K562 (cell line): ENCODE measurements at regions not wholly inside any gene's neighbourhood (a gene's known extent, or its start where the extent isn't known, plus 50 kb on each side); places are given as distances from the start of the nearest gene placed in this dataset.

ENCODE experiments used
- CHD4 ChIP-seq: fragments of 200-600 bp; sonication (generic); IDR thresholded peaks from 3 replicates; pipeline ENCODE4 v1.6.1; 2012; ENCODE audit warnings: low read depth, mild to moderate bottlenecking, mixed read lengths, low read length, inconsistent platforms; ENCODE audit not compliant: insufficient read depth, insufficient replicate concordance, poor library complexity, severe bottlenecking
- DACH1 ChIP-seq: fragments of 450-650 bp; IDR thresholded peaks from 2 replicates; pipeline ENCODE4 v1.6.1; 2018; ENCODE audit not compliant: partially characterized antibody
- HIVEP1 ChIP-seq: fragments of 250-450 bp; sonication (Bioruptor Pico); IDR thresholded peaks from 2 replicates; pipeline ENCODE4 v1.4.0; 2020; ENCODE audit warnings: mild to moderate bottlenecking
- NCOA4 ChIP-seq: fragments of 450-650 bp; IDR thresholded peaks from 2 replicates; pipeline ENCODE4 v1.6.1; 2018; ENCODE audit warnings: mild to moderate bottlenecking; ENCODE audit not compliant: partially characterized antibody
- NFE2 ChIP-seq: IDR thresholded peaks from 2 replicates; pipeline ENCODE4 v1.6.1; 2014; ENCODE audit warnings: antibody characterized with exemption, low read depth
- TEAD1 ChIP-seq, 2 experiments: fragments of 450-650 bp in 1 of 2; sonication (generic) in 1 of 2; formaldehyde crosslinking; IDR thresholded peaks; 2 replicates each; pipeline versions ENCODE4 v1.4.0 to v1.8.0; 2020 to 2022; ENCODE audit warnings: mild to moderate bottlenecking in 2 of 2, missing genetic modification reagents in 1 of 2
- ZEB2 ChIP-seq: fragments of 450-650 bp; IDR thresholded peaks from 2 replicates; pipeline ENCODE4 v1.6.1; 2016
- ZNF444 ChIP-seq: fragments of 250-450 bp; sonication (Bioruptor Pico); IDR thresholded peaks from 2 replicates; pipeline ENCODE4 v1.4.0; 2020; ENCODE audit warnings: mild to moderate bottlenecking, moderate library complexity
- TF ChIP-seq, protein P1 (sequence below): sonication (generic); formaldehyde crosslinking; IDR thresholded peaks from 2 replicates; pipeline ENCODE4 v1.5.0; 2020; ENCODE audit warnings: missing genetic modification reagents
- TF ChIP-seq, protein P2 (sequence below), 2 experiments: fragments of 450-650 bp; formaldehyde crosslinking in 1 of 2; IDR thresholded peaks; 2 replicates each; pipeline versions ENCODE4 v1.4.0 to v1.6.1; 2014 to 2020; ENCODE audit warnings: mild to moderate bottlenecking in 2 of 2, borderline replicate concordance in 1 of 2, low read depth in 1 of 2
- TF ChIP-seq, protein P3 (sequence below), 3 experiments: fragments of 200-800 bp in 1 of 3; sonication (Bioruptor generic) in 1 of 3; sonication (generic) in 1 of 3; formaldehyde crosslinking in 1 of 3; IDR thresholded peaks; 2 replicates each; pipeline versions ENCODE4 v1.6.1 to v1.8.0; 2016 to 2022; ENCODE audit warnings: mild to moderate bottlenecking in 2 of 3, missing compliant biosample characterization in 2 of 3, missing genetic modification characterization in 2 of 3, missing genetic modification reagents in 1 of 3
- TF ChIP-seq, protein P4 (sequence below): fragments of 250-450 bp; sonication (Bioruptor Pico); IDR thresholded peaks from 2 replicates; pipeline ENCODE4 v1.8.0; 2022; ENCODE audit warnings: moderate library complexity, mild to moderate bottlenecking, inconsistent platforms
- TF ChIP-seq, protein P5 (sequence below): fragments of 450-650 bp; formaldehyde crosslinking; IDR thresholded peaks from 2 replicates; pipeline ENCODE4 v1.4.0; 2022; ENCODE audit warnings: missing genetic modification characterization
- TF ChIP-seq, protein P6 (sequence below), 2 experiments: fragments of 250-450 bp in 1 of 2; fragments of 450-650 bp in 1 of 2; sonication (Bioruptor Pico) in 1 of 2; IDR thresholded peaks; 2 replicates each; pipeline versions ENCODE4 v1.6.1 to v1.8.0; 2016 to 2021; ENCODE audit warnings: mild to moderate bottlenecking in 2 of 2, moderate library complexity in 2 of 2, missing compliant biosample characterization in 1 of 2, missing genetic modification characterization in 1 of 2

DNA sequence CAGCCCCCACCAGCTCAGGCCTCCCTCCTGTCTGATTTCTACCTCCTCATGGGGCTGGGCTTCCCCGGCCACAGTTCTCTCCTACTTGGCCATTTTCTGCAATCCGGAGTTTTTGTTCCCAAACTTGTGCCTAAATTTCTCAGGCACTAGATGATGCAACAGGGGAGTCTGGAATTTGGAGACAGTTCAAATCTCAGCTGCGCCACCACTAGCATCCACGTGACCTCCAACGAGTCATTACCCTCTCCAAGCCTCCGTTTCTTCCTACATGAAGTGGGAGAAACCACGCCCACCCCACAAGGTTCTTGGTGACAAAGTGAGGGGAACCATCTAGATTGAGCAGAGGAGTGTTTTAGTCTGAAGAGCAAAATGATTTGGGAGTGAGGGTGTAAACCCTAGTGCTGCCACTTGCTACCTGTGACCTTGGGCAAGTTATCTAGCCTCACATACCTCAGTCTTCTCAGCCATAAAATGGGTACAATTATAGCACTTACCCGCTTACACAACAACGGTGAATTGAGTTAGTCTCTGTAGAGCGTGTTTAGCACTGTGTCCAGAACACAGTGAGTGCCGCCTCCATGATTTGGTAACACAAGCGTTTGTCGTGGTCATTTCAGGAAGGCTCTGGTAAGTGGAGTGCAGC lies 61.4 kb upstream of the ASAP2 start (continued):
- TF ChIP-seq, protein P1, sequence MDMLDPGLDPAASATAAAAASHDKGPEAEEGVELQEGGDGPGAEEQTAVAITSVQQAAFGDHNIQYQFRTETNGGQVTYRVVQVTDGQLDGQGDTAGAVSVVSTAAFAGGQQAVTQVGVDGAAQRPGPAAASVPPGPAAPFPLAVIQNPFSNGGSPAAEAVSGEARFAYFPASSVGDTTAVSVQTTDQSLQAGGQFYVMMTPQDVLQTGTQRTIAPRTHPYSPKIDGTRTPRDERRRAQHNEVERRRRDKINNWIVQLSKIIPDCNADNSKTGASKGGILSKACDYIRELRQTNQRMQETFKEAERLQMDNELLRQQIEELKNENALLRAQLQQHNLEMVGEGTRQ (CRISPR knock-in tag): peak; percentile 40; the same call in 1 of the 2 replicates
- TF ChIP-seq NFE2 (no peak), TEAD1 (CRISPR knock-in tag; IDR thresholded peaks at IDR 0.05) (no peak), ZEB2 (no peak), NCOA4 (no peak), CHD4 (peak; percentile 88), ZNF444 (CRISPR knock-in tag) (no peak), DACH1 (no peak), HIVEP1 (no peak)
- TF ChIP-seq, protein P2, sequence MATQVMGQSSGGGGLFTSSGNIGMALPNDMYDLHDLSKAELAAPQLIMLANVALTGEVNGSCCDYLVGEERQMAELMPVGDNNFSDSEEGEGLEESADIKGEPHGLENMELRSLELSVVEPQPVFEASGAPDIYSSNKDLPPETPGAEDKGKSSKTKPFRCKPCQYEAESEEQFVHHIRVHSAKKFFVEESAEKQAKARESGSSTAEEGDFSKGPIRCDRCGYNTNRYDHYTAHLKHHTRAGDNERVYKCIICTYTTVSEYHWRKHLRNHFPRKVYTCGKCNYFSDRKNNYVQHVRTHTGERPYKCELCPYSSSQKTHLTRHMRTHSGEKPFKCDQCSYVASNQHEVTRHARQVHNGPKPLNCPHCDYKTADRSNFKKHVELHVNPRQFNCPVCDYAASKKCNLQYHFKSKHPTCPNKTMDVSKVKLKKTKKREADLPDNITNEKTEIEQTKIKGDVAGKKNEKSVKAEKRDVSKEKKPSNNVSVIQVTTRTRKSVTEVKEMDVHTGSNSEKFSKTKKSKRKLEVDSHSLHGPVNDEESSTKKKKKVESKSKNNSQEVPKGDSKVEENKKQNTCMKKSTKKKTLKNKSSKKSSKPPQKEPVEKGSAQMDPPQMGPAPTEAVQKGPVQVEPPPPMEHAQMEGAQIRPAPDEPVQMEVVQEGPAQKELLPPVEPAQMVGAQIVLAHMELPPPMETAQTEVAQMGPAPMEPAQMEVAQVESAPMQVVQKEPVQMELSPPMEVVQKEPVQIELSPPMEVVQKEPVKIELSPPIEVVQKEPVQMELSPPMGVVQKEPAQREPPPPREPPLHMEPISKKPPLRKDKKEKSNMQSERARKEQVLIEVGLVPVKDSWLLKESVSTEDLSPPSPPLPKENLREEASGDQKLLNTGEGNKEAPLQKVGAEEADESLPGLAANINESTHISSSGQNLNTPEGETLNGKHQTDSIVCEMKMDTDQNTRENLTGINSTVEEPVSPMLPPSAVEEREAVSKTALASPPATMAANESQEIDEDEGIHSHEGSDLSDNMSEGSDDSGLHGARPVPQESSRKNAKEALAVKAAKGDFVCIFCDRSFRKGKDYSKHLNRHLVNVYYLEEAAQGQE (IDR thresholded peaks at IDR 0.05; ENCODE audit: borderline replicate concordance): no peak
- TF ChIP-seq, protein P2 (CRISPR knock-in tag; IDR thresholded peaks at IDR 0.05; ENCODE audit: low read depth): no peak
- TF ChIP-seq, protein P3, sequence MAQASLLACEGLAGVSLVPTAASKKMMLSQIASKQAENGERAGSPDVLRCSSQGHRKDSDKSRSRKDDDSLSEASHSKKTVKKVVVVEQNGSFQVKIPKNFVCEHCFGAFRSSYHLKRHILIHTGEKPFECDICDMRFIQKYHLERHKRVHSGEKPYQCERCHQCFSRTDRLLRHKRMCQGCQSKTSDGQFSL (CRISPR knock-in tag; IDR thresholded peaks at IDR 0.05): 0 out of 2 replicates have a peak, but pooled peaks have one; percentile 16
- TF ChIP-seq, protein P3 (tag; IDR thresholded peaks at IDR 0.05): no peak
- TF ChIP-seq, protein P4, sequence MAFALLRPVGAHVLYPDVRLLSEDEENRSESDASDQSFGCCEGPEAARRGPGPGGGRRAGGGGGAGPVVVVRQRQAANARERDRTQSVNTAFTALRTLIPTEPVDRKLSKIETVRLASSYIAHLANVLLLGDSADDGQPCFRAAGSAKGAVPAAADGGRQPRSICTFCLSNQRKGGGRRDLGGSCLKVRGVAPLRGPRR (CRISPR knock-in tag): no peak
- TF ChIP-seq, protein P5, sequence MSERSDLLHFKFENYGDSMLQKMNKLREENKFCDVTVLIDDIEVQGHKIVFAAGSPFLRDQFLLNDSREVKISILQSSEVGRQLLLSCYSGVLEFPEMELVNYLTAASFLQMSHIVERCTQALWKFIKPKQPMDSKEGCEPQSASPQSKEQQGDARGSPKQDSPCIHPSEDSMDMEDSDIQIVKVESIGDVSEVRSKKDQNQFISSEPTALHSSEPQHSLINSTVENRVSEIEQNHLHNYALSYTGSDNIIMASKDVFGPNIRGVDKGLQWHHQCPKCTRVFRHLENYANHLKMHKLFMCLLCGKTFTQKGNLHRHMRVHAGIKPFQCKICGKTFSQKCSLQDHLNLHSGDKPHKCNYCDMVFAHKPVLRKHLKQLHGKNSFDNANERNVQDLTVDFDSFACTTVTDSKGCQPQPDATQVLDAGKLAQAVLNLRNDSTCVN: no peak
- TF ChIP-seq, protein P6, sequence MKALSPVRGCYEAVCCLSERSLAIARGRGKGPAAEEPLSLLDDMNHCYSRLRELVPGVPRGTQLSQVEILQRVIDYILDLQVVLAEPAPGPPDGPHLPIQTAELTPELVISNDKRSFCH (CRISPR knock-in tag; IDR thresholded peaks at IDR 0.05): no peak
- TF ChIP-seq, protein P6 (tag; IDR thresholded peaks at IDR 0.05): no peak
